SK-MEL-5 (cell line): ENCODE measurements at regions not wholly inside any gene's neighbourhood (a gene's known extent, or its start where the extent isn't known, plus 50 kb on each side); places are given as distances from the start of the nearest gene placed in this dataset.
"Not testable (repeated sequence)": the region's sequence is repeated elsewhere in the genome, so short reads cannot be mapped to it uniquely, and the experiment has no call there.

ENCODE experiments used
- DNase-seq: peaks from one replicate; pipeline ENCODE4 v3.0.0-alpha.2; 2016; ENCODE audit warnings: low read depth, low spot score
- in situ Hi-C: cut with HindIII; loops from 2 replicates; pipeline ENCODE4 v1.10.0; 2016; ENCODE audit warnings: low sequenced_read_pairs, high pct_unique_total_duplicates, low pct_unique_long_range_greater_than_20kb

GRCh38 chr5:68673106-68673822 is 420.6 kb upstream of the SLC30A5 start:
- no peak for DNase-seq
- in situ Hi-C loops = no loop called here

- in situ Hi-C loops = no loop called here
- no peak for DNase-seq
Measured at GRCh38 chr5:68673823-68674180, 420.0 kb upstream of the SLC30A5 start.

- in situ Hi-C loops = no loop called here
- no peak for DNase-seq
Measured at GRCh38 chr5:68679041-68679440, 414.8 kb upstream of the SLC30A5 start.

- in situ Hi-C loops = no loop called here
- no peak for DNase-seq
Measured at GRCh38 chr5:68680366-68680765, 413.4 kb upstream of the SLC30A5 start.

GRCh38 chr5:68681929-68682328 is 411.9 kb upstream of the SLC30A5 start:
- DNase-seq = no peak
- in situ Hi-C loops = no loop called here

- no peak for DNase-seq
Measured at GRCh38 chr5:68682400-68683160, 411.2 kb upstream of the SLC30A5 start.

GRCh38 chr5:68683632-68684036 is 410.2 kb upstream of the SLC30A5 start:
- in situ Hi-C loops = no loop called here
- DNase-seq = no peak

More at GRCh38 chr5:68682400-68683160, 411.2 kb upstream of the SLC30A5 start:
- in situ Hi-C loops = no loop called here

- DNase-seq = no peak
- in situ Hi-C loops = no loop called here
Measured at GRCh38 chr5:68685863-68686262, 408.0 kb upstream of the SLC30A5 start.

- DNase-seq = no peak
- in situ Hi-C loops = no loop called here
Measured at GRCh38 chr5:68688547-68688946, 405.3 kb upstream of the SLC30A5 start.

- in situ Hi-C loops = no loop called here
- DNase-seq = no peak
Measured at GRCh38 chr5:68689010-68689409, 404.8 kb upstream of the SLC30A5 start.

- in situ Hi-C loops, DNase-seq: not testable (repeated sequence)
Measured at GRCh38 chr5:68691874-68692273, 401.9 kb upstream of the SLC30A5 start.

- no peak for DNase-seq
- in situ Hi-C loops = no loop called here
Measured at GRCh38 chr5:68698025-68698940, 395.5 kb upstream of the SLC30A5 start.

- in situ Hi-C loops = no loop called here
Measured at GRCh38 chr5:68699966-68700365, 393.8 kb upstream of the SLC30A5 start.

GRCh38 chr5:68707575-68707974 is 386.2 kb upstream of the SLC30A5 start:
- in situ Hi-C loops = no loop called here

More at GRCh38 chr5:68699966-68700365, 393.8 kb upstream of the SLC30A5 start:
- DNase-seq = no peak

GRCh38 chr5:68708156-68708841 is 385.5 kb upstream of the SLC30A5 start:
- in situ Hi-C loops = no loop called here
- no peak for DNase-seq

More at GRCh38 chr5:68707575-68707974, 386.2 kb upstream of the SLC30A5 start:
- no peak for DNase-seq

- in situ Hi-C loops = no loop called here
- DNase-seq = no peak
Measured at GRCh38 chr5:68708842-68709170, 385.0 kb upstream of the SLC30A5 start.

GRCh38 chr5:68709239-68709638 is 384.6 kb upstream of the SLC30A5 start:
- in situ Hi-C loops = no loop called here
- DNase-seq = no peak

GRCh38 chr5:68710514-68710913 is 383.3 kb upstream of the SLC30A5 start:
- DNase-seq = no peak
- in situ Hi-C loops = no loop called here
